GM19395 (cell line): ENCODE measurements at regions not wholly inside any gene's neighbourhood (a gene's known extent, or its start where the extent isn't known, plus 50 kb on each side); places are given as distances from the start of the nearest gene placed in this dataset.

Source experiments
- ATAC-seq: cut with Tn5 transposase; IDR thresholded peaks from one replicate; pipeline ENCODE4 v1.9.1; 2021; ENCODE audit warnings: mild to moderate bottlenecking, moderate library complexity; ENCODE audit not compliant: unreplicated experiment

- ATAC-seq: no peak
Observed at GRCh38 chr9:106404137-106404536, 458.8 kb upstream of the ZNF462 start.

GRCh38 chr9:106405871-106406435 is 457.0 kb upstream of the ZNF462 start:
- no peak for ATAC-seq

GRCh38 chr9:106414042-106414441 is 448.9 kb upstream of the ZNF462 start:
- no peak for ATAC-seq

GRCh38 chr9:106417685-106418084 is 445.3 kb upstream of the ZNF462 start:
- peak; percentile 45 for ATAC-seq

- ATAC-seq: no peak
Observed at GRCh38 chr9:106419829-106420228, 443.1 kb upstream of the ZNF462 start.

GRCh38 chr9:106420511-106420944 is 442.4 kb upstream of the ZNF462 start:
- ATAC-seq: peak; percentile 77

GRCh38 chr9:106421772-106422171 is 441.2 kb upstream of the ZNF462 start:
- ATAC-seq: peak; percentile 54

GRCh38 chr9:106423575-106423974 is 439.4 kb upstream of the ZNF462 start:
- no peak for ATAC-seq

GRCh38 chr9:106432631-106433030 is 430.3 kb upstream of the ZNF462 start:
- no peak for ATAC-seq

GRCh38 chr9:106438928-106439327 is 424.0 kb upstream of the ZNF462 start:
- no peak for ATAC-seq

GRCh38 chr9:106441283-106441682 is 421.7 kb upstream of the ZNF462 start:
- ATAC-seq: no peak

GRCh38 chr9:106443520-106443919 is 419.4 kb upstream of the ZNF462 start:
- no peak for ATAC-seq

- no peak for ATAC-seq
Observed at GRCh38 chr9:106445107-106445506, 417.9 kb upstream of the ZNF462 start.

- ATAC-seq: no peak
Observed at GRCh38 chr9:106449336-106449927, 413.5 kb upstream of the ZNF462 start.

GRCh38 chr9:106450549-106450948 is 412.4 kb upstream of the ZNF462 start:
- ATAC-seq: no peak

GRCh38 chr9:106451223-106451622 is 411.7 kb upstream of the ZNF462 start:
- ATAC-seq: no peak

GRCh38 chr9:106456581-106456980 is 406.4 kb upstream of the ZNF462 start:
- ATAC-seq: no peak

- peak; percentile 3 for ATAC-seq
Observed at GRCh38 chr9:106467113-106467864, 395.7 kb upstream of the ZNF462 start.

GRCh38 chr9:106467865-106468164 is 395.2 kb upstream of the ZNF462 start:
- peak; percentile 10 for ATAC-seq

GRCh38 chr9:106468431-106468830 is 394.5 kb upstream of the ZNF462 start:
- ATAC-seq: peak; percentile 84

- ATAC-seq: no peak
Observed at GRCh38 chr9:106478312-106478711, 384.7 kb upstream of the ZNF462 start.

GRCh38 chr9:106478727-106479126 is 384.2 kb upstream of the ZNF462 start:
- ATAC-seq: no peak
